KMS-11 (cell line): ENCODE measurements at regions not wholly inside any gene's neighbourhood (a gene's known extent, or its start where the extent isn't known, plus 50 kb on each side); places are given as distances from the start of the nearest gene placed in this dataset.
A peak's percentile ranks its signal among the peaks of the same experiment; 100 is the strongest.

ENCODE experiments used
- H2AFZ ChIP-seq: fragments of 200-600 bp; sonication (generic); 2 replicates; pipeline ENCODE4 v1.6.1; 2016; ENCODE audit warnings: antibody characterized with exemption, mixed run types, low read depth
- H3K27ac ChIP-seq: fragments of 200-600 bp; sonication (generic); 2 replicates; pipeline ENCODE4 v1.6.1; 2016; ENCODE audit warnings: mild to moderate bottlenecking, mixed run types
- H3K27me3 ChIP-seq: fragments of 200-600 bp; sonication (generic); 2 replicates; pipeline ENCODE4 v1.6.1; 2017; ENCODE audit warnings: mild to moderate bottlenecking, low read depth, mixed run types, moderate library complexity; ENCODE audit not compliant: insufficient read depth
- H3K36me3 ChIP-seq: fragments of 200-600 bp; sonication (generic); 2 replicates; pipeline ENCODE4 v1.6.1; 2017; ENCODE audit warnings: mild to moderate bottlenecking, mixed run types; ENCODE audit not compliant: insufficient read depth
- H3K4me1 ChIP-seq: fragments of 200-600 bp; sonication (generic); 2 replicates; pipeline ENCODE4 v1.6.1; 2016; ENCODE audit warnings: mild to moderate bottlenecking, low read depth, mixed run types; ENCODE audit not compliant: poor library complexity, severe bottlenecking
- H3K4me2 ChIP-seq: fragments of 200-600 bp; sonication (generic); 2 replicates; pipeline ENCODE4 v1.7.0; 2016; ENCODE audit warnings: mild to moderate bottlenecking, mixed run types
- H3K4me3 ChIP-seq: fragments of 200-600 bp; sonication (generic); IDR thresholded peaks from 2 replicates; pipeline ENCODE4 v1.6.1; 2017; ENCODE audit warnings: low read depth, low read length, mixed read lengths; ENCODE audit not compliant: insufficient read depth
- H3K79me2 ChIP-seq: fragments of 200-600 bp; sonication (generic); 2 replicates; pipeline ENCODE4 v1.6.1; 2016; ENCODE audit warnings: low read depth, mixed run types; ENCODE audit not compliant: insufficient read depth
- H3K9ac ChIP-seq: fragments of 200-600 bp; sonication (generic); 2 replicates; pipeline ENCODE4 v1.6.1; 2016; ENCODE audit warnings: mild to moderate bottlenecking, mixed run types
- H4K20me1 ChIP-seq: fragments of 200-600 bp; sonication (generic); 2 replicates; pipeline ENCODE4 v1.6.1; 2016; ENCODE audit warnings: mild to moderate bottlenecking, mixed run types; ENCODE audit not compliant: insufficient read depth
- CTCF ChIP-seq: fragments of 200-600 bp; sonication (generic); conservative IDR thresholded peaks from 2 replicates; pipeline ENCODE4 v1.6.1; 2017; ENCODE audit warnings: low read depth, mild to moderate bottlenecking, antibody characterized with exemption, low read length, moderate library complexity, mixed read lengths

- no peaks in the 10 kb centered on the region for H3K36me3 ChIP-seq
- H3K4me2 ChIP-seq, result no peak overlapping the region
- H3K4me3 ChIP-seq, result no peak overlapping the region
- H3K79me2 ChIP-seq, result no peaks in the 10 kb centered on the region
- H3K27ac ChIP-seq, result no peak overlapping the region
- H2AFZ ChIP-seq, result no peak overlapping the region
- no peaks in the 10 kb centered on the region for H3K27me3 ChIP-seq
- H4K20me1 ChIP-seq, result no peaks in the 10 kb centered on the region
- H3K4me1 ChIP-seq, result no peaks in the 10 kb centered on the region
- H3K9ac ChIP-seq, result no peak overlapping the region
- no peak for TF ChIP-seq CTCF
Observed at GRCh38 chr13:26155568-26155967, 66.5 kb downstream of the RNF6 start.

DNA sequence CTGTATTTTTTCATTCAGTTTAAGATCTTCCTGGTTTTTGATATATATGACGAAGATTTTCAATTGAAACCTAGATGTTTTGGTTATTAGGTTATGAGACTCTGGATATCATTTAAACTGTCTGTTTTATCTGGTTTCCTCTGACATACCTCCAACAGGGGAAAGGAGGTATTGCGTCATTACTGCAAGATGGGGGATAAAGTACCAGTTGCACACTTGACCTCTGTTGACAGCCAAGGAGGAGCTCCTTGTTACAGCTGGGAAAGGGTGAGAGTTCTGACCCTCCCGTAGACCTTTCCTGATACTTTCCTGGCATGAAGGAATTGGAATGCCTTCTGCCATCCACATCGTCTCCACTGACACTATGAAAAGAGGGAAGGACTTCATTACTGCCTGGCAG lies 82.0 kb upstream of the SHISA2 start:
- Histone ChIP-seq H3K4me2 (no peak overlapping the region), H3K79me2 (no peaks in the 10 kb centered on the region), H2AFZ (no peak overlapping the region), H3K36me3 (no peaks in the 10 kb centered on the region), H3K27ac (no peak overlapping the region), H3K4me3 (no peak overlapping the region), H3K27me3 (no peaks in the 10 kb centered on the region), H3K9ac (no peak overlapping the region), H4K20me1 (no peaks in the 10 kb centered on the region), H3K4me1 (no peaks in the 10 kb centered on the region)
- TF ChIP-seq CTCF, result no peak

GRCh38 chr13:26133286-26133685 lies 81.5 kb upstream of the SHISA2 start:
- H3K27ac ChIP-seq, result no peak overlapping the region
- H4K20me1 ChIP-seq, result no peaks in the 10 kb centered on the region
- no peak overlapping the region for H3K4me3 ChIP-seq
- H3K27me3 ChIP-seq, result no peaks in the 10 kb centered on the region
- H3K36me3 ChIP-seq, result no peaks in the 10 kb centered on the region
- H3K9ac ChIP-seq, result no peak overlapping the region
- H3K79me2 ChIP-seq, result no peaks in the 10 kb centered on the region
- no peaks in the 10 kb centered on the region for H3K4me1 ChIP-seq
- H3K4me2 ChIP-seq, result no peak overlapping the region
- no peak for TF ChIP-seq CTCF
- no peak overlapping the region for H2AFZ ChIP-seq

DNA sequence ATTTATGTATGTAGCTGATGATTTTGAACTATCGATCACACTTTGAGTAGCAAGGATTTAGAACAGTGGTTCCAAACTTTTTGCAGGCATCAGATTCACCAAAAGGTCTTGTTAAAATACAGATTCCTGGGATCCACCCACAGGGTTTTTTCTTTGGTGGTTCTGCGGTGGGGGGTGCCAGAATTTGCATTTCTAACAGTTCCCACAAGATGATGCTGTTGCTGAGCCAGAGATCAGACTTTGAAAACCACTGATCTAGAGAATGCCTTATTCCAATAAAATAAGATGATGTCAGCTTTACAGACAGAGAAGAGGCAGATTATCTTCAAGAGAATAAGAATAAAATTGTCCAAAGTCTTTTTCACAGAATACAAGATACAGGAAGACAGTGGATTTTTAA lies 80.9 kb upstream of the SHISA2 start:
- Histone ChIP-seq H3K4me1 (no peaks in the 10 kb centered on the region), H3K27ac (no peak overlapping the region), H2AFZ (no peak overlapping the region), H3K79me2 (no peaks in the 10 kb centered on the region), H3K9ac (no peak overlapping the region), H3K27me3 (no peaks in the 10 kb centered on the region), H3K4me2 (no peak overlapping the region), H4K20me1 (no peaks in the 10 kb centered on the region), H3K36me3 (no peaks in the 10 kb centered on the region), H3K4me3 (no peak overlapping the region)
- TF ChIP-seq CTCF, result 0 out of 2 replicates have a peak, but pooled peaks have one; percentile 27
